Colonic mucosa (tissue), 4 donors: ENCODE measurements at regions not wholly inside any gene's neighbourhood (a gene's known extent, or its start where the extent isn't known, plus 50 kb on each side); places are given as distances from the start of the nearest gene placed in this dataset.

Source experiments
- DNase-seq: peaks from one replicate; pipeline ENCODE4 v3.0.0-alpha.2; 2020
- H3K27ac ChIP-seq: fragments of 200-600 bp; one replicate; pipeline ENCODE4 v1.8.0; 2021
- H3K27me3 ChIP-seq: fragments of 200-600 bp; one replicate; pipeline ENCODE4 v1.8.0; 2021
- H3K36me3 ChIP-seq: fragments of 200-600 bp; one replicate; pipeline ENCODE4 v1.8.0; 2021
- H3K4me1 ChIP-seq: fragments of 200-600 bp; one replicate; pipeline ENCODE4 v1.8.0; 2021; ENCODE audit warnings: mild to moderate bottlenecking
- H3K4me3 ChIP-seq: fragments of 200-600 bp; one replicate; pipeline ENCODE4 v1.8.0; 2021
- H3K9ac ChIP-seq, 2 donors: one replicate each; pipeline ENCODE4 v1.7.0; 2013; ENCODE audit warnings: control low read depth in 2 of 2, low read depth in 2 of 2, low read length in 2 of 2
- H3K9me3 ChIP-seq: fragments of 200-600 bp; one replicate; pipeline ENCODE4 v1.8.0; 2021
- CTCF ChIP-seq: fragments of 200-600 bp; IDR thresholded peaks from one replicate; pipeline ENCODE4 v1.8.0; 2022; ENCODE audit warnings: antibody characterized with exemption, mild to moderate bottlenecking
- intact Hi-C: fragments of 100-400 bp; cut with DNase I; formaldehyde crosslinking; loops from one replicate; pipeline ENCODE4 v1.14.1; 2022
- donor health status: healthy.
- donor health status: DM: no; HTN: no; CAD: no.
- donor health status: DM: no; HTN: no; CAD: no.

DNA sequence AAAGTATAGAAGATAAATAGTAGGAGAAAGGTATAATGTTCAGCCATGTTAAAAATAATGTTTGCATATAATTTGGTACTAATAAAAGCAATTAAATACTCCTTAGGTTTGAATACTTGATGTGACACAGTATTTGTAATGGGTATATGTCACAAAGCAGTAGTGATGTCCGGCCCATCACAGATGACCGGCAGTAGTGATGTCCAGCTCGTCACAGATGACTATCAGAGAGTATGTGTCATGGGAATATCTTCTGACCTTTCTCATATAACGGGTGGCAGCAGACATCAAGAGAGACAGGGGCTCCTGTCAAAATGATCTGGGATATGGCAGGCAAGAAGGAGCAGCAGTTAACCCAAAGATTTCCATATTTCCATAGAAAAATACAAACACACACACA, 477.4 kb upstream of the KLF6 start:
- Histone ChIP-seq H3K36me3 (no peaks in the 10 kb centered on the region), H3K9me3 (no peaks in the 10 kb centered on the region), H3K4me3 (no peak overlapping the region), H3K27ac (no peak overlapping the region), H3K4me1 (peaks cover 3% of the 10 kb centered on the region), H3K27me3 (no peaks in the 10 kb centered on the region), H3K9ac (no peak overlapping the region)
- DNase-seq, result no peak
- intact Hi-C loops, result no loop called here
- no peak for TF ChIP-seq CTCF

GRCh38 chr10:4260483-4261124, 475.6 kb upstream of the KLF6 start:
- no peak overlapping the region for H3K4me3 ChIP-seq
- no peaks in the 10 kb centered on the region for H3K4me1 ChIP-seq
- no peak overlapping the region for H3K27ac ChIP-seq
- no peak for TF ChIP-seq CTCF
- H3K36me3 ChIP-seq, result no peaks in the 10 kb centered on the region
- intact Hi-C loops, result no loop called here
- H3K9ac ChIP-seq, result no peak overlapping the region
- no peaks in the 10 kb centered on the region for H3K27me3 ChIP-seq
- no peaks in the 10 kb centered on the region for H3K9me3 ChIP-seq
- no peak for DNase-seq

DNA sequence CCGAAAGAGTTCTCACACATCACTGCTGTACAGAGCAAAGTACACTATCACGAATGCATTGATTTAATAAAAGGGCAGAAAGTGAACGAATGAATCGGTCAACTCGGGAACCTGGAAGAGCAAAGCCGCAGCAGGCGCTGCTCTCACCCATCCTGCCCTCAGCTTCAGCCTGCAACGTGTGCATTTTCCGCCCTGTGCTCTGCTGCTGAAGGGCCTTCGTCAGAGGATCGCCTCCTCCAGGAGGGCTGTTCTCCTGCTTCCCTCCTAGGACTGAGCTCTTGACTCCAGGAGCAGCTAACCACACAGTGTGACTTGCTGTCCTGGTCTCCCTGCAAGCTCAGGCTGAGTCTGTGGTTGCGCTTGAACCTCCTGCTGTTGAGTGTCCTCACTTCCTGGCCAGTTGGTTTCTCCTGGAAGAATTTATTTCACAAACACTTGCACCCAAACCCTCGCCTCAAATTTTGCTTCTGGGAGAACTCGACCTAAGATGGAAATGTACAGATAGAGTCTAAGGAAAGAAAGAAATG, 473.0 kb upstream of the KLF6 start:
- no peaks in the 10 kb centered on the region for H3K9me3 ChIP-seq
- H3K4me1 ChIP-seq, result no peaks in the 10 kb centered on the region
- no peak overlapping the region for H3K27ac ChIP-seq
- no peak for TF ChIP-seq CTCF
- intact Hi-C loops, result no loop called here
- no peaks in the 10 kb centered on the region for H3K27me3 ChIP-seq
- H3K9ac ChIP-seq, result no peak overlapping the region
- no peak for DNase-seq
- no peaks in the 10 kb centered on the region for H3K36me3 ChIP-seq
- H3K4me3 ChIP-seq, result no peak overlapping the region

- intact Hi-C loops, result no loop called here
- Histone ChIP-seq H3K9me3 (no peaks in the 10 kb centered on the region), H3K9ac (no peak overlapping the region), H3K36me3 (no peaks in the 10 kb centered on the region), H3K27ac (no peak overlapping the region), H3K4me1 (no peaks in the 10 kb centered on the region), H3K4me3 (no peak overlapping the region), H3K27me3 (no peaks in the 10 kb centered on the region)
- no peak for DNase-seq
- TF ChIP-seq CTCF, result no peak
Observed at GRCh38 chr10:4256971-4257370, 472.0 kb upstream of the KLF6 start.

- H3K4me1 ChIP-seq, result no peaks in the 10 kb centered on the region
- H3K27me3 ChIP-seq, result no peaks in the 10 kb centered on the region
- no peak for DNase-seq
- no peak for TF ChIP-seq CTCF
- H3K9me3 ChIP-seq, result no peaks in the 10 kb centered on the region
- H3K9ac ChIP-seq, result no peak overlapping the region
- H3K4me3 ChIP-seq, result no peak overlapping the region
- H3K27ac ChIP-seq, result no peak overlapping the region
- intact Hi-C loops, result no loop called here
- H3K36me3 ChIP-seq, result no peaks in the 10 kb centered on the region
Observed at GRCh38 chr10:4255751-4256150, 470.7 kb upstream of the KLF6 start.
